H1 (cell line): ENCODE measurements at regions not wholly inside any gene's neighbourhood (a gene's known extent, or its start where the extent isn't known, plus 50 kb on each side); places are given as distances from the start of the nearest gene placed in this dataset.

Source experiments
- CTBP2 ChIP-seq: IDR thresholded peaks from 2 replicates; pipeline ENCODE4 v1.7.0; 2011; ENCODE audit warnings: borderline replicate concordance, mild to moderate bottlenecking, moderate library complexity, mixed read lengths, low read length; ENCODE audit not compliant: insufficient read depth, insufficient read length
- GTF2F1 ChIP-seq: IDR thresholded peaks from 2 replicates; pipeline ENCODE4 v1.6.1; 2012; ENCODE audit warnings: low read depth, low read length, improper control_type of control experiment, borderline replicate concordance
- RAD21 ChIP-seq, 2 experiments: IDR thresholded peaks in 1 of 2; conservative IDR thresholded peaks in 1 of 2; 2 replicates each; pipeline ENCODE4 v1.6.1; 2011; ENCODE audit warnings: low read depth in 2 of 2, low read length in 2 of 2, improper control_type of control experiment in 1 of 2, inconsistent platforms in 1 of 2, mild to moderate bottlenecking in 1 of 2, moderate library complexity in 1 of 2
- TF ChIP-seq, protein P1 (sequence below): IDR thresholded peaks from 2 replicates; pipeline ENCODE4 v1.6.1; 2012; ENCODE audit warnings: low read length, inconsistent platforms

DNA sequence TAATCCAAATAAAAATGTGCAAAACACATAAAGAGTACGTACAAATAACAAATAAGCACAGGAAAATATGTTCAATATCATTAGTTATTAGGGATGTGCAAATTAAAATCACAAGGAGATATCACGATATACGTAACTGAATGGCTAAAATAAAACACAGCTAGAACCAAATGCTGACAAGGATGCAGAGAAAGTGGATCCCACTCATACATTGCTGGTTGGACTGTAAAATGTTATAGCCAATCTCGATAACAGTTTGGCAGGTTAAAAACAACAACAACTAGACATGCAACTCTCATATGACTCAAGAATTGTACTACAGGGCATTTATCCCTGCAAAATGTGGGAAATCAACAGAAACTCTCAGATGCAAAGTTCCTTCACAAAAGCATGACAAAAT lies 553.9 kb downstream of the ADCYAP1 start (continued):
- TF ChIP-seq RAD21 (IDR thresholded peaks at IDR 0.05 in 1 of 2, conservative IDR thresholded peaks at IDR 0.05 in 1 of 2; ENCODE audit: low read depth in 2 of 2, low read length in 2 of 2) (no peak), GTF2F1 (no peak), CTBP2 (no peak)
- TF ChIP-seq, protein P1, sequence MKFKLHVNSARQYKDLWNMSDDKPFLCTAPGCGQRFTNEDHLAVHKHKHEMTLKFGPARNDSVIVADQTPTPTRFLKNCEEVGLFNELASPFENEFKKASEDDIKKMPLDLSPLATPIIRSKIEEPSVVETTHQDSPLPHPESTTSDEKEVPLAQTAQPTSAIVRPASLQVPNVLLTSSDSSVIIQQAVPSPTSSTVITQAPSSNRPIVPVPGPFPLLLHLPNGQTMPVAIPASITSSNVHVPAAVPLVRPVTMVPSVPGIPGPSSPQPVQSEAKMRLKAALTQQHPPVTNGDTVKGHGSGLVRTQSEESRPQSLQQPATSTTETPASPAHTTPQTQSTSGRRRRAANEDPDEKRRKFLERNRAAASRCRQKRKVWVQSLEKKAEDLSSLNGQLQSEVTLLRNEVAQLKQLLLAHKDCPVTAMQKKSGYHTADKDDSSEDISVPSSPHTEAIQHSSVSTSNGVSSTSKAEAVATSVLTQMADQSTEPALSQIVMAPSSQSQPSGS: no peak
